ENCODE measurements at regions not wholly inside any gene's neighbourhood (a gene's known extent, or its start where the extent isn't known, plus 50 kb on each side); places are given as distances from the start of the nearest gene placed in this dataset.

GRCh38 chr6:126147291-126147815 is 161.0 kb downstream of the TRMT11 start:
- DNase-seq (ENCODE audit: extremely low read depth in 1 of 2, low read depth in 1 of 2): no peak

- no peak for DNase-seq (ENCODE audit: extremely low read depth in 1 of 2, low read depth in 1 of 2)
These were observed 162.5 kb downstream of the TRMT11 start for GRCh38 chr6:126148853-126149252.

GRCh38 chr6:126152372-126152745 is 166.0 kb downstream of the TRMT11 start:
- DNase-seq (ENCODE audit: extremely low read depth in 1 of 2, low read depth in 1 of 2): no peak

GRCh38 chr6:126153661-126154060 is 167.3 kb downstream of the TRMT11 start:
- DNase-seq (ENCODE audit: extremely low read depth in 1 of 2, low read depth in 1 of 2): no peak

- no peak for DNase-seq (ENCODE audit: extremely low read depth in 1 of 2, low read depth in 1 of 2)
These were observed 170.6 kb downstream of the TRMT11 start for GRCh38 chr6:126156973-126157372.

- no peak for DNase-seq (ENCODE audit: extremely low read depth in 1 of 2, low read depth in 1 of 2)
These were observed 172.2 kb upstream of the CENPW start for GRCh38 chr6:126167726-126168125.

- DNase-seq (ENCODE audit: extremely low read depth in 1 of 2, low read depth in 1 of 2): no peak
These were observed 169.5 kb upstream of the CENPW start for GRCh38 chr6:126170433-126170832.

GRCh38 chr6:126170978-126171382 is 168.9 kb upstream of the CENPW start:
- no peak for DNase-seq (ENCODE audit: extremely low read depth in 1 of 2, low read depth in 1 of 2)

GRCh38 chr6:126172131-126172530 is 167.8 kb upstream of the CENPW start:
- DNase-seq (ENCODE audit: extremely low read depth in 1 of 2, low read depth in 1 of 2): no peak

GRCh38 chr6:126173265-126173664 is 166.7 kb upstream of the CENPW start:
- DNase-seq (ENCODE audit: extremely low read depth in 1 of 2, low read depth in 1 of 2): no peak

GRCh38 chr6:126174697-126175096 is 165.2 kb upstream of the CENPW start:
- no peak for DNase-seq (ENCODE audit: extremely low read depth in 1 of 2, low read depth in 1 of 2)

- no peak for DNase-seq (ENCODE audit: extremely low read depth in 1 of 2, low read depth in 1 of 2)
These were observed 164.7 kb upstream of the CENPW start for GRCh38 chr6:126175251-126175650.

- no peak for DNase-seq (ENCODE audit: extremely low read depth in 1 of 2, low read depth in 1 of 2)
These were observed 163.6 kb upstream of the CENPW start for GRCh38 chr6:126176282-126176681.

GRCh38 chr6:126180585-126180984 is 159.3 kb upstream of the CENPW start:
- peak in 1 of 2 donors; percentile 49 for DNase-seq (ENCODE audit: extremely low read depth in 1 of 2, low read depth in 1 of 2)

- DNase-seq (ENCODE audit: extremely low read depth in 1 of 2, low read depth in 1 of 2): no peak
These were observed 158.7 kb upstream of the CENPW start for GRCh38 chr6:126181173-126181741.

- no peak for DNase-seq (ENCODE audit: extremely low read depth in 1 of 2, low read depth in 1 of 2)
These were observed 158.0 kb upstream of the CENPW start for GRCh38 chr6:126181890-126182289.

- no peak for DNase-seq (ENCODE audit: extremely low read depth in 1 of 2, low read depth in 1 of 2)
These were observed 157.1 kb upstream of the CENPW start for GRCh38 chr6:126182650-126183311.

- DNase-seq (ENCODE audit: extremely low read depth in 1 of 2, low read depth in 1 of 2): no peak
These were observed 154.1 kb upstream of the CENPW start for GRCh38 chr6:126185774-126186173.

- DNase-seq (ENCODE audit: extremely low read depth in 1 of 2, low read depth in 1 of 2): no peak
These were observed 151.5 kb upstream of the CENPW start for GRCh38 chr6:126188279-126188909.

- DNase-seq (ENCODE audit: extremely low read depth in 1 of 2, low read depth in 1 of 2): no peak
These were observed 144.2 kb upstream of the CENPW start for GRCh38 chr6:126195625-126196236.

- DNase-seq (ENCODE audit: extremely low read depth in 1 of 2, low read depth in 1 of 2): no peak
These were observed 141.3 kb upstream of the CENPW start for GRCh38 chr6:126198631-126199030.

- no peak for DNase-seq (ENCODE audit: extremely low read depth in 1 of 2, low read depth in 1 of 2)
These were observed 140.4 kb upstream of the CENPW start for GRCh38 chr6:126199466-126199865.
